ENCODE measurements at regions not wholly inside any gene's neighbourhood (a gene's known extent, or its start where the extent isn't known, plus 50 kb on each side); places are given as distances from the start of the nearest gene placed in this dataset.

- TF ChIP-seq YY1 (IDR thresholded peaks at IDR 0.05; ENCODE audit: extremely low read depth, insufficient replicate concordance, low read depth, low read length) (no peak), MAX (IDR thresholded peaks at IDR 0.05) (no peak), RAD21 (IDR thresholded peaks at IDR 0.05; ENCODE audit: low read depth) (no peak), POLR2AphosphoS5 (IDR thresholded peaks at IDR 0.05; ENCODE audit: low read depth, low read length) (no peak), REST (IDR thresholded peaks at IDR 0.05; ENCODE audit: low read depth) (no peak), CBX3 (IDR thresholded peaks at IDR 0.05; ENCODE audit: low read depth) (no peak), ZBTB33 (IDR thresholded peaks at IDR 0.05; ENCODE audit: extremely low read depth, insufficient replicate concordance, low read length) (no peak), EZH2phosphoT487 (IDR thresholded peaks at IDR 0.05; ENCODE audit: borderline replicate concordance) (no peak), ZNF274 (IDR thresholded peaks at IDR 0.05; ENCODE audit: low read depth, low read length) (no peak), SRF (IDR thresholded peaks at IDR 0.05; ENCODE audit: low read depth) (no peak), SIN3A (IDR thresholded peaks at IDR 0.05; ENCODE audit: low read depth) (no peak), CEBPB (IDR thresholded peaks at IDR 0.05; ENCODE audit: low read depth) (no peak), CTCF (IDR thresholded peaks at IDR 0.05 in 2 of 3, conservative IDR thresholded peaks at IDR 0.05 in 1 of 3; ENCODE audit: borderline replicate concordance in 1 of 3, insufficient read depth in 1 of 3, low read depth in 2 of 3, low read length in 2 of 3) (no peak), ZFX (IDR thresholded peaks at IDR 0.05) (no peak), EZH2 (IDR thresholded peaks at IDR 0.05) (no peak), FOSL1 (IDR thresholded peaks at IDR 0.05; ENCODE audit: low read depth) (no peak), EGR1 (IDR thresholded peaks at IDR 0.05; ENCODE audit: low read depth) (no peak), JUND (IDR thresholded peaks at IDR 0.05) (no peak)
- Histone ChIP-seq H3K79me2 (ENCODE audit: insufficient read depth, low read length) (no peaks in the 10 kb centered on the region), H3K9me2 (ENCODE audit: insufficient read depth) (no peaks in the 10 kb centered on the region), H3K9me3 (ENCODE audit: control insufficient read depth in 1 of 2, insufficient read depth in 1 of 2, low read depth in 1 of 2, low read length in 2 of 2) (no peaks in the 10 kb centered on the region), H3K36me3 (ENCODE audit: control insufficient read depth in 1 of 2, insufficient read depth in 2 of 2, low read length in 2 of 2) (no peaks in the 10 kb centered on the region), H3K27me3 (ENCODE audit: insufficient read depth, low read length) (peaks cover 38% of the 10 kb centered on the region), H3K27ac (ENCODE audit: low read depth, low read length) (no peak overlapping the region), H3K4me3 (replicated peaks in 1 of 2; ENCODE audit: low read depth in 1 of 2, low read length in 2 of 2) (no peak overlapping the region), H3K4me1 (ENCODE audit: control insufficient read depth in 1 of 2, insufficient read depth in 2 of 2, low read length in 2 of 2) (no peaks in the 10 kb centered on the region), H3K9ac (ENCODE audit: low read length) (no peak overlapping the region), H2AFZ (ENCODE audit: low read depth, low read length, poor library complexity, severe bottlenecking) (no peak overlapping the region), H4K20me1 (ENCODE audit: insufficient read depth) (no peaks in the 10 kb centered on the region), H3K4me2 (ENCODE audit: low read length) (no peak overlapping the region)
- DNase-seq (ENCODE audit: low read depth, low spot score) (no peak), ATAC-seq (no peak)
- intact Hi-C loops (cut with micrococcal nuclease) = no loop called here
- POLR2A ChIA-PET = no interaction called here
- BruUV-seq (replicated peaks) = no TSS peak
- RAD21 ChIA-PET (ENCODE audit: low non-redundant PET in 1 of 2, low total read pairs in 2 of 2, uncharacterized antibody in 2 of 2, unreplicated experiment in 2 of 2) = no interaction called here
- CTCF ChIA-PET = no interaction called here
Observed at GRCh38 chr1:60893136-60893930, 189.0 kb upstream of the NFIA start.

Data from HCT116 (cell line).